Suprapubic skin (tissue), 3 donors: ENCODE measurements at regions not wholly inside any gene's neighbourhood (a gene's known extent, or its start where the extent isn't known, plus 50 kb on each side); places are given as distances from the start of the nearest gene placed in this dataset.

Experiments used
- CTCF ChIP-seq, 2 donors: fragments of 200-600 bp in 1 of 2; fragments of 450-650 bp in 1 of 2; sonication (generic) in 1 of 2; IDR thresholded peaks; one replicate each; pipeline ENCODE4 v1.5.1; 2016 to 2019; ENCODE audit warnings: antibody characterized with exemption in 2 of 2, mild to moderate bottlenecking in 1 of 2, moderate library complexity in 1 of 2
- POLR2A ChIP-seq, 2 donors: fragments of 450-650 bp; IDR thresholded peaks; one replicate each; pipeline ENCODE4 v1.6.1; 2017; ENCODE audit warnings: antibody characterized with exemption in 2 of 2, mild to moderate bottlenecking in 2 of 2, moderate library complexity in 2 of 2

- TF ChIP-seq CTCF (IDR thresholded peaks at IDR 0.05) (no peak), POLR2A (IDR thresholded peaks at IDR 0.05) (no peak)
Observed at GRCh38 chr3:154942827-154943226, 137.3 kb upstream of the MME start.
